Activated CD8-positive, alpha-beta memory T cell treated with anti-CD3 and anti-CD28 coated beads, Interleukin-2, amount 50 U/mL, for 48 hours (primary cell): ENCODE measurements at regions not wholly inside any gene's neighbourhood (a gene's known extent, or its start where the extent isn't known, plus 50 kb on each side); places are given as distances from the start of the nearest gene placed in this dataset.

Experiments
- DNase-seq: peaks from one replicate; pipeline ENCODE4 v3.0.0-alpha.2; 2020

- DNase-seq: no peak
These were observed 62.7 kb upstream of the CPLX2 start for GRCh38 chr5:175808711-175809110.

GRCh38 chr5:175809531-175810121 lies 61.8 kb upstream of the CPLX2 start:
- no peak for DNase-seq

GRCh38 chr5:175810457-175810856 lies 60.9 kb upstream of the CPLX2 start:
- DNase-seq: no peak

GRCh38 chr5:175811589-175811988 lies 59.8 kb upstream of the CPLX2 start:
- DNase-seq: no peak

GRCh38 chr5:175813943-175814630 lies 57.3 kb upstream of the CPLX2 start:
- DNase-seq: no peak

- DNase-seq: no peak
These were observed 56.7 kb upstream of the CPLX2 start for GRCh38 chr5:175814691-175815090.

- no peak for DNase-seq
These were observed 56.1 kb upstream of the CPLX2 start for GRCh38 chr5:175815126-175815913.

GRCh38 chr5:175816348-175816747 lies 55.0 kb upstream of the CPLX2 start:
- DNase-seq: no peak

GRCh38 chr5:175819090-175819425 lies 52.3 kb upstream of the CPLX2 start:
- DNase-seq: no peak

- DNase-seq: no peak
These were observed 51.1 kb upstream of the CPLX2 start for GRCh38 chr5:175820230-175820629.
